GM23338 (cell line): ENCODE measurements at regions not wholly inside any gene's neighbourhood (a gene's known extent, or its start where the extent isn't known, plus 50 kb on each side); places are given as distances from the start of the nearest gene placed in this dataset.
A peak's percentile ranks its signal among the peaks of the same experiment; 100 is the strongest.

Experiments
- ATAC-seq: fragments of 200-7000 bp; cut with Tn5 transposase; 3 replicates; pipeline ENCODE4 v1.9.1; 2020
- DNase-seq: peaks from one replicate; pipeline ENCODE4 v3.0.0-alpha.2; 2015; ENCODE audit warnings: low spot score
- H2AFZ ChIP-seq: fragments of 200-600 bp; sonication (generic); 2 replicates; pipeline ENCODE4 v1.8.0; 2016; ENCODE audit warnings: antibody characterized with exemption, mild to moderate bottlenecking, moderate library complexity
- H3F3A ChIP-seq: fragments of 200-600 bp; sonication (generic); replicated peaks from 2 replicates; pipeline ENCODE4 v1.8.0; 2017; ENCODE audit warnings: antibody characterized with exemption, mixed run types, low read depth
- H3K27ac ChIP-seq: fragments of 200-600 bp; sonication (generic); 2 replicates; pipeline ENCODE4 v1.6.1; 2016; ENCODE audit warnings: low read depth
- H3K27me3 ChIP-seq: fragments of 200-600 bp; sonication (generic); 2 replicates; pipeline ENCODE4 v1.8.0; 2016; ENCODE audit warnings: mild to moderate bottlenecking, mixed run types, moderate library complexity; ENCODE audit not compliant: insufficient read depth
- H3K36me3 ChIP-seq: fragments of 200-600 bp; sonication (generic); 2 replicates; pipeline ENCODE4 v1.8.0; 2016; ENCODE audit warnings: mild to moderate bottlenecking; ENCODE audit not compliant: insufficient read depth
- H3K4me1 ChIP-seq: fragments of 200-600 bp; sonication (generic); 2 replicates; pipeline ENCODE4 v1.8.0; 2016; ENCODE audit warnings: mild to moderate bottlenecking, moderate library complexity; ENCODE audit not compliant: insufficient read depth
- H3K4me2 ChIP-seq: fragments of 200-600 bp; sonication (generic); 2 replicates; pipeline ENCODE4 v1.7.1; 2017; ENCODE audit warnings: mixed run types
- H3K4me3 ChIP-seq: fragments of 200-600 bp; sonication (generic); 2 replicates; pipeline ENCODE4 v1.6.1; 2016; ENCODE audit warnings: mixed run types
- H3K79me2 ChIP-seq: fragments of 200-600 bp; sonication (generic); replicated peaks from 2 replicates; pipeline ENCODE4 v1.8.0; 2017; ENCODE audit warnings: mild to moderate bottlenecking; ENCODE audit not compliant: insufficient read depth
- H3K9me2 ChIP-seq: fragments of 200-600 bp; sonication (generic); 2 replicates; pipeline ENCODE4 v1.8.0; 2017; ENCODE audit not compliant: insufficient read depth
- H4K20me1 ChIP-seq: fragments of 200-600 bp; sonication (generic); replicated peaks from 2 replicates; pipeline ENCODE4 v1.8.0; 2017; ENCODE audit warnings: mild to moderate bottlenecking; ENCODE audit not compliant: insufficient read depth
- H3K27ac Mint-ChIP-seq: 2 replicates; pipeline ENCODE4 v1.8.0; 2020; ENCODE audit warnings: inconsistent platforms, mild to moderate bottlenecking, moderate library complexity, mixed read lengths
- H3K27me3 Mint-ChIP-seq: 3 replicates; pipeline ENCODE4 v1.8.0; 2022; ENCODE audit warnings: low read depth, mild to moderate bottlenecking, moderate library complexity, mixed read lengths, inconsistent platforms; ENCODE audit not compliant: insufficient read depth, poor library complexity
- H3K36me3 Mint-ChIP-seq: 3 replicates; pipeline ENCODE4 v1.8.0; 2021; ENCODE audit warnings: low read depth, mild to moderate bottlenecking, inconsistent platforms, moderate library complexity, mixed read lengths
- H3K4me1 Mint-ChIP-seq: 3 replicates; pipeline ENCODE4 v1.8.0; 2020; ENCODE audit warnings: mild to moderate bottlenecking, inconsistent platforms, mixed read lengths
- H3K4me3 Mint-ChIP-seq: 3 replicates; pipeline ENCODE4 v1.8.0; 2021; ENCODE audit warnings: moderate library complexity, mild to moderate bottlenecking, inconsistent platforms, mixed read lengths
- H3K9me3 Mint-ChIP-seq: 3 replicates; pipeline ENCODE4 v1.8.0; 2020; ENCODE audit warnings: moderate library complexity, mild to moderate bottlenecking, inconsistent platforms, mixed read lengths
- CREB1 ChIP-seq: fragments of 250-450 bp; sonication (Bioruptor Pico); IDR thresholded peaks from 2 replicates; pipeline ENCODE4 v1.5.0; 2020; ENCODE audit warnings: low read depth, mild to moderate bottlenecking, moderate library complexity
- CTCF ChIP-seq, 2 experiments: fragments of 200-600 bp in 1 of 2; sonication (generic) in 1 of 2; conservative IDR thresholded peaks; 2 replicates each; pipeline versions ENCODE4 v1.5.1 to v1.6.1; 2016 to 2017; ENCODE audit warnings: antibody characterized with exemption in 2 of 2, low read depth in 2 of 2, mild to moderate bottlenecking in 2 of 2, moderate library complexity in 1 of 2
- EZH2 ChIP-seq: fragments of 200-600 bp; sonication (generic); IDR thresholded peaks from one replicate; pipeline ENCODE4 v1.8.0; 2017; ENCODE audit warnings: antibody characterized with exemption, mild to moderate bottlenecking, low read depth; ENCODE audit not compliant: unreplicated experiment
- EZH2phosphoT487 ChIP-seq: fragments of 200-600 bp; sonication (generic); IDR thresholded peaks from one replicate; pipeline ENCODE4 v1.8.1; 2018; ENCODE audit warnings: antibody characterized with exemption; ENCODE audit not compliant: unreplicated experiment
- JUNB ChIP-seq: IDR thresholded peaks from one replicate; pipeline ENCODE4 v1.6.1; 2016; ENCODE audit warnings: antibody characterized with exemption; ENCODE audit not compliant: unreplicated experiment
- NANOG ChIP-seq: IDR thresholded peaks from 2 replicates; pipeline ENCODE4 v1.6.1; 2016; ENCODE audit warnings: antibody characterized with exemption, borderline replicate concordance
- POLR2AphosphoS5 ChIP-seq: IDR thresholded peaks from 2 replicates; pipeline ENCODE4 v1.6.1; 2016; ENCODE audit warnings: antibody characterized with exemption, low read depth
- REST ChIP-seq: IDR thresholded peaks from one replicate; pipeline ENCODE4 v1.6.1; 2018; ENCODE audit warnings: antibody characterized with exemption; ENCODE audit not compliant: unreplicated experiment
- STAT1 ChIP-seq: IDR thresholded peaks from one replicate; pipeline ENCODE4 v1.6.1; 2016; ENCODE audit warnings: antibody characterized with exemption; ENCODE audit not compliant: unreplicated experiment
- ZNF331 ChIP-seq: fragments of 250-450 bp; sonication (Bioruptor Pico); IDR thresholded peaks from 2 replicates; pipeline ENCODE4 v1.5.0; 2020; ENCODE audit warnings: low read depth, mild to moderate bottlenecking, moderate library complexity
- TF ChIP-seq, protein P1 (sequence below): fragments of 250-450 bp; sonication (Bioruptor Pico); IDR thresholded peaks from 2 replicates; pipeline ENCODE4 v1.5.0; 2020; ENCODE audit warnings: mild to moderate bottlenecking, moderate library complexity
- TF ChIP-seq, protein P2 (sequence below): IDR thresholded peaks from 2 replicates; pipeline ENCODE4 v1.6.1; 2016; ENCODE audit warnings: antibody characterized with exemption

DNA sequence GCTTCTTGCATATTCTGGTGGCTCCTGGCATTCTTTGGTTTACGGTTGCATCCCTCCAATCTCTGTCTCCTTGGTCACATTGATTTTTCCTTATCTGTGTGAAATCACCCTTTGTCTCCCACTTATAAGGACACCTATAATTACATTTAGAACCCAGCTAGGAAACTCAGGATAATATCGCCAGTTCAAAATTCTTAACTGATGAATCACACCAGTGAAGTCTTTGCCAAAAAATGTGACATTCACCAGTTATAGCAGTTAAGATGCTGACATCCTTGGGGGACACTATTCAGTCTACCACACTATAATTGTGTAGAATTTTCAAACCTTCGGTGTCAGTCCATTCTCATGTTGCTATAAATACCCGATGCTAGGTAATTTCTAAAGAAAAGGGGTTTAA lies 320.2 kb downstream of the TMX3 start (continued):
- TF ChIP-seq EZH2, result no peak
- TF ChIP-seq STAT1, result no peak
- no peak for TF ChIP-seq ZNF331 (CRISPR knock-in tag)

GRCh38 chr18:68391801-68392200 lies 323.1 kb downstream of the TMX3 start:
- Histone ChIP-seq H3K4me1 (no peaks in the 10 kb centered on the region), H3F3A (no peaks in the 10 kb centered on the region), H3K4me2 (no peak overlapping the region), H3K36me3 (no peaks in the 10 kb centered on the region), H3K4me3 (no peak overlapping the region), H4K20me1 (no peaks in the 10 kb centered on the region), H3K9me2 (no peaks in the 10 kb centered on the region), H3K27ac (no peak overlapping the region), H2AFZ (peak overlapping the region; percentile 45; the same call in 1 of the 2 replicates), H3K79me2 (no peaks in the 10 kb centered on the region), H3K27me3 (no peaks in the 10 kb centered on the region)
- DNase-seq (no peak), ATAC-seq (no peak)
- no peaks in the 10 kb centered on the region for H3K27me3 Mint-ChIP-seq
- no peak overlapping the region for H3K27ac Mint-ChIP-seq
- H3K9me3 Mint-ChIP-seq, result no peaks in the 10 kb centered on the region
- TF ChIP-seq, protein P1, sequence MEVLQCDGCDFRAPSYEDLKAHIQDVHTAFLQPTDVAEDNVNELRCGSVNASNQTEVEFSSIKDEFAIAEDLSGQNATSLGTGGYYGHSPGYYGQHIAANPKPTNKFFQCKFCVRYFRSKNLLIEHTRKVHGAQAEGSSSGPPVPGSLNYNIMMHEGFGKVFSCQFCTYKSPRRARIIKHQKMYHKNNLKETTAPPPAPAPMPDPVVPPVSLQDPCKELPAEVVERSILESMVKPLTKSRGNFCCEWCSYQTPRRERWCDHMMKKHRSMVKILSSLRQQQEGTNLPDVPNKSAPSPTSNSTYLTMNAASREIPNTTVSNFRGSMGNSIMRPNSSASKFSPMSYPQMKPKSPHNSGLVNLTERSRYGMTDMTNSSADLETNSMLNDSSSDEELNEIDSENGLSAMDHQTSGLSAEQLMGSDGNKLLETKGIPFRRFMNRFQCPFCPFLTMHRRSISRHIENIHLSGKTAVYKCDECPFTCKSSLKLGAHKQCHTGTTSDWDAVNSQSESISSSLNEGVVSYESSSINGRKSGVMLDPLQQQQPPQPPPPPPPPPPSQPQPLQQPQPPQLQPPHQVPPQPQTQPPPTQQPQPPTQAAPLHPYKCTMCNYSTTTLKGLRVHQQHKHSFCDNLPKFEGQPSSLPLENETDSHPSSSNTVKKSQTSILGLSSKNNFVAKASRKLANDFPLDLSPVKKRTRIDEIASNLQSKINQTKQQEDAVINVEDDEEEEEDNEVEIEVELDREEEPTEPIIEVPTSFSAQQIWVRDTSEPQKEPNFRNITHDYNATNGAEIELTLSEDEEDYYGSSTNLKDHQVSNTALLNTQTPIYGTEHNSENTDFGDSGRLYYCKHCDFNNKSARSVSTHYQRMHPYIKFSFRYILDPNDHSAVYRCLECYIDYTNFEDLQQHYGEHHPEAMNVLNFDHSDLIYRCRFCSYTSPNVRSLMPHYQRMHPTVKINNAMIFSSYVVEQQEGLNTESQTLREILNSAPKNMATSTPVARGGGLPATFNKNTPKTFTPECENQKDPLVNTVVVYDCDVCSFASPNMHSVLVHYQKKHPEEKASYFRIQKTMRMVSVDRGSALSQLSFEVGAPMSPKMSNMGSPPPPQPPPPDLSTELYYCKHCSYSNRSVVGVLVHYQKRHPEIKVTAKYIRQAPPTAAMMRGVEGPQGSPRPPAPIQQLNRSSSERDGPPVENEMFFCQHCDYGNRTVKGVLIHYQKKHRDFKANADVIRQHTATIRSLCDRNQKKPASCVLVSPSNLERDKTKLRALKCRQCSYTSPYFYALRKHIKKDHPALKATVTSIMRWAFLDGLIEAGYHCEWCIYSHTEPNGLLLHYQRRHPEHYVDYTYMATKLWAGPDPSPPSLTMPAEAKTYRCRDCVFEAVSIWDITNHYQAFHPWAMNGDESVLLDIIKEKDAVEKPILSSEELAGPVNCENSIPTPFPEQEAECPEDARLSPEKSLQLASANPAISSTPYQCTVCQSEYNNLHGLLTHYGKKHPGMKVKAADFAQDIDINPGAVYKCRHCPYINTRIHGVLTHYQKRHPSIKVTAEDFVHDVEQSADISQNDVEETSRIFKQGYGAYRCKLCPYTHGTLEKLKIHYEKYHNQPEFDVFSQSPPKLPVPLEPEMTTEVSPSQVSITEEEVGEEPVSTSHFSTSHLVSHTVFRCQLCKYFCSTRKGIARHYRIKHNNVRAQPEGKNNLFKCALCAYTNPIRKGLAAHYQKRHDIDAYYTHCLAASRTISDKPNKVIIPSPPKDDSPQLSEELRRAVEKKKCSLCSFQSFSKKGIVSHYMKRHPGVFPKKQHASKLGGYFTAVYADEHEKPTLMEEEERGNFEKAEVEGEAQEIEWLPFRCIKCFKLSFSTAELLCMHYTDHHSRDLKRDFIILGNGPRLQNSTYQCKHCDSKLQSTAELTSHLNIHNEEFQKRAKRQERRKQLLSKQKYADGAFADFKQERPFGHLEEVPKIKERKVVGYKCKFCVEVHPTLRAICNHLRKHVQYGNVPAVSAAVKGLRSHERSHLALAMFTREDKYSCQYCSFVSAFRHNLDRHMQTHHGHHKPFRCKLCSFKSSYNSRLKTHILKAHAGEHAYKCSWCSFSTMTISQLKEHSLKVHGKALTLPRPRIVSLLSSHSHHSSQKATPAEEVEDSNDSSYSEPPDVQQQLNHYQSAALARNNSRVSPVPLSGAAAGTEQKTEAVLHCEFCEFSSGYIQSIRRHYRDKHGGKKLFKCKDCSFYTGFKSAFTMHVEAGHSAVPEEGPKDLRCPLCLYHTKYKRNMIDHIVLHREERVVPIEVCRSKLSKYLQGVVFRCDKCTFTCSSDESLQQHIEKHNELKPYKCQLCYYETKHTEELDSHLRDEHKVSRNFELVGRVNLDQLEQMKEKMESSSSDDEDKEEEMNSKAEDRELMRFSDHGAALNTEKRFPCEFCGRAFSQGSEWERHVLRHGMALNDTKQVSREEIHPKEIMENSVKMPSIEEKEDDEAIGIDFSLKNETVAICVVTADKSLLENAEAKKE (CRISPR knock-in tag), result no peak
- no peak for TF ChIP-seq JUNB
- TF ChIP-seq, protein P2, sequence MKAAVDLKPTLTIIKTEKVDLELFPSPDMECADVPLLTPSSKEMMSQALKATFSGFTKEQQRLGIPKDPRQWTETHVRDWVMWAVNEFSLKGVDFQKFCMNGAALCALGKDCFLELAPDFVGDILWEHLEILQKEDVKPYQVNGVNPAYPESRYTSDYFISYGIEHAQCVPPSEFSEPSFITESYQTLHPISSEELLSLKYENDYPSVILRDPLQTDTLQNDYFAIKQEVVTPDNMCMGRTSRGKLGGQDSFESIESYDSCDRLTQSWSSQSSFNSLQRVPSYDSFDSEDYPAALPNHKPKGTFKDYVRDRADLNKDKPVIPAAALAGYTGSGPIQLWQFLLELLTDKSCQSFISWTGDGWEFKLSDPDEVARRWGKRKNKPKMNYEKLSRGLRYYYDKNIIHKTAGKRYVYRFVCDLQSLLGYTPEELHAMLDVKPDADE, result no peak
- TF ChIP-seq EZH2phosphoT487, result no peak
- TF ChIP-seq REST, result no peak
- no peak for TF ChIP-seq NANOG
- TF ChIP-seq CREB1 (CRISPR knock-in tag), result no peak
- no peak for TF ChIP-seq POLR2AphosphoS5
- no peak for TF ChIP-seq STAT1
- no peak for TF ChIP-seq ZNF331 (CRISPR knock-in tag)
- TF ChIP-seq EZH2, result no peak
- TF ChIP-seq CTCF (conservative IDR thresholded peaks at IDR 0.05; ENCODE audit: low read depth in 2 of 2), result no peak
- H3K4me1 Mint-ChIP-seq, result no peaks in the 10 kb centered on the region
- no peak overlapping the region for H3K4me3 Mint-ChIP-seq
- H3K36me3 Mint-ChIP-seq, result no peaks in the 10 kb centered on the region
